Inflammatory macrophage (primary cell): ENCODE measurements at regions not wholly inside any gene's neighbourhood (a gene's known extent, or its start where the extent isn't known, plus 50 kb on each side); places are given as distances from the start of the nearest gene placed in this dataset.

ENCODE experiments used
- DNase-seq, 2 donors: peaks; one replicate each; pipeline ENCODE4 v3.0.0-alpha.2; 2020 to 2022

- DNase-seq = no peak
Measured at GRCh38 chr11:130587658-130588057, 139.2 kb downstream of the ADAMTS15 start.

GRCh38 chr11:130588471-130588870, 140.0 kb downstream of the ADAMTS15 start:
- DNase-seq = no peak

- no peak for DNase-seq
Measured at GRCh38 chr11:130592056-130592455, 143.6 kb downstream of the ADAMTS15 start.

- DNase-seq = no peak
Measured at GRCh38 chr11:130593064-130593463, 144.6 kb downstream of the ADAMTS15 start.

GRCh38 chr11:130598433-130598832, 150.0 kb downstream of the ADAMTS15 start:
- no peak for DNase-seq

GRCh38 chr11:130599073-130599654, 150.7 kb downstream of the ADAMTS15 start:
- DNase-seq = no peak

- no peak for DNase-seq
Measured at GRCh38 chr11:130600139-130600538, 151.7 kb downstream of the ADAMTS15 start.

- DNase-seq = no peak
Measured at GRCh38 chr11:130600616-130601015, 152.2 kb downstream of the ADAMTS15 start.

GRCh38 chr11:130601141-130601540, 152.7 kb downstream of the ADAMTS15 start:
- DNase-seq = peak in 1 of 2 donors; percentile 14

GRCh38 chr11:130601764-130602460, 153.5 kb downstream of the ADAMTS15 start:
- no peak for DNase-seq

GRCh38 chr11:130602641-130603334, 154.3 kb downstream of the ADAMTS15 start:
- DNase-seq = no peak

GRCh38 chr11:130603335-130603906, 155.0 kb downstream of the ADAMTS15 start:
- no peak for DNase-seq

- no peak for DNase-seq
Measured at GRCh38 chr11:130604606-130605005, 156.2 kb downstream of the ADAMTS15 start.

GRCh38 chr11:130606178-130606577, 157.7 kb downstream of the ADAMTS15 start:
- no peak for DNase-seq

GRCh38 chr11:130606781-130607511, 158.5 kb downstream of the ADAMTS15 start:
- DNase-seq = no peak

GRCh38 chr11:130608287-130608686, 159.8 kb downstream of the ADAMTS15 start:
- no peak for DNase-seq

GRCh38 chr11:130609121-130610035, 160.9 kb downstream of the ADAMTS15 start:
- no peak for DNase-seq

- DNase-seq = peak in 1 of 2 donors; percentile 7
Measured at GRCh38 chr11:130611791-130612251, 163.4 kb downstream of the ADAMTS15 start.

GRCh38 chr11:130612291-130612851, 163.9 kb downstream of the ADAMTS15 start:
- DNase-seq = peak; percentile 17 to 31

- DNase-seq = no peak
Measured at GRCh38 chr11:130613396-130613795, 165.0 kb downstream of the ADAMTS15 start.

- DNase-seq = peak; percentile 18 to 41
Measured at GRCh38 chr11:130614591-130614990, 166.1 kb downstream of the ADAMTS15 start.
